Fibroblast of lung (primary cell): ENCODE measurements at regions not wholly inside any gene's neighbourhood (a gene's known extent, or its start where the extent isn't known, plus 50 kb on each side); places are given as distances from the start of the nearest gene placed in this dataset.

Source experiments
- DNase-seq, 2 donors: peaks; one replicate each; pipeline versions ENCODE4 v3.0.0 to v3.0.0-alpha.2; 2010; ENCODE audit warnings: low read depth in 2 of 2
- H2AFZ ChIP-seq: 2 replicates; pipeline ENCODE4 v1.5.1; 2012; ENCODE audit warnings: low read length, control low read depth, inconsistent platforms
- H3K27ac ChIP-seq: 2 replicates; pipeline ENCODE4 v1.5.1; 2011; ENCODE audit warnings: low read length, control low read depth; ENCODE audit not compliant: insufficient read depth
- H3K27me3 ChIP-seq: 2 replicates; pipeline ENCODE4 v1.5.1; 2011; ENCODE audit warnings: mild to moderate bottlenecking, low read length; ENCODE audit not compliant: control insufficient read depth, insufficient read depth
- H3K36me3 ChIP-seq: 2 replicates; pipeline ENCODE4 v1.5.1; 2011; ENCODE audit warnings: low read length; ENCODE audit not compliant: control insufficient read depth, insufficient read depth
- H3K4me1 ChIP-seq: 2 replicates; pipeline ENCODE4 v1.5.1; 2011; ENCODE audit warnings: low read length; ENCODE audit not compliant: control insufficient read depth, insufficient read depth; ENCODE audit errors: extremely low read depth
- H3K4me2 ChIP-seq: 2 replicates; pipeline ENCODE4 v1.5.1; 2011; ENCODE audit warnings: low read length, control low read depth; ENCODE audit not compliant: insufficient read depth; ENCODE audit errors: extremely low read depth
- H3K4me3 ChIP-seq, 4 experiments: fragments of 200-600 bp in 1 of 4; sonication (generic) in 1 of 4; replicated peaks in 1 of 4; 2 replicates each; pipeline ENCODE4 v1.5.1; 2011 to 2016; ENCODE audit warnings: low read length in 4 of 4, low read depth in 3 of 4, mild to moderate bottlenecking in 3 of 4, control low read depth in 2 of 4, inconsistent platforms in 1 of 4, mixed read lengths in 1 of 4; ENCODE audit not compliant: insufficient read depth in 1 of 4; ENCODE audit errors: control extremely low read depth in 1 of 4
- H3K79me2 ChIP-seq: 2 replicates; pipeline ENCODE4 v1.5.1; 2012; ENCODE audit warnings: mild to moderate bottlenecking, low read length, inconsistent platforms; ENCODE audit not compliant: control insufficient read depth, insufficient read depth
- H3K9ac ChIP-seq: 2 replicates; pipeline ENCODE4 v1.5.1; 2011; ENCODE audit warnings: mild to moderate bottlenecking, low read length, control low read depth; ENCODE audit not compliant: insufficient read depth
- H3K9me3 ChIP-seq: 2 replicates; pipeline ENCODE4 v1.5.1; 2012; ENCODE audit warnings: low read depth, low read length; ENCODE audit not compliant: control insufficient read depth, insufficient read depth
- H4K20me1 ChIP-seq: 2 replicates; pipeline ENCODE4 v1.5.1; 2011; ENCODE audit warnings: low read length; ENCODE audit not compliant: control insufficient read depth, insufficient read depth; ENCODE audit errors: extremely low read depth
- CTCF ChIP-seq, 2 donors: IDR thresholded peaks in 1 of 2; conservative IDR thresholded peaks in 1 of 2; 1 replicate in 1 of 2; 2 replicates in 1 of 2; pipeline ENCODE4 v1.5.1; 2011 to 2012; ENCODE audit warnings: low read length in 2 of 2, control low read depth in 1 of 2, inconsistent platforms in 1 of 2, low read depth in 1 of 2, mild to moderate bottlenecking in 1 of 2
- EZH2 ChIP-seq: IDR thresholded peaks from 2 replicates; pipeline ENCODE4 v1.5.1; 2012; ENCODE audit warnings: low read length, control low read depth, mild to moderate bottlenecking; ENCODE audit errors: missing control alignments

GRCh38 chr10:125562737-125563136 is 120.2 kb downstream of the TEX36 start:
- Histone ChIP-seq H3K4me3 (no peak overlapping the region), H3K27ac (no peak overlapping the region)

GRCh38 chr10:125560947-125561346 is 122.0 kb downstream of the TEX36 start:
- H3K27ac ChIP-seq: no peak overlapping the region
- TF ChIP-seq EZH2: no peak
- TF ChIP-seq CTCF (conservative IDR thresholded peaks at IDR 0.05 in 1 of 2, IDR thresholded peaks at IDR 0.05 in 1 of 2; ENCODE audit: low read depth in 1 of 2, low read length in 2 of 2): no peak

More at GRCh38 chr10:125562737-125563136, 120.2 kb downstream of the TEX36 start:
- Histone ChIP-seq H3K79me2 (no peaks in the 10 kb centered on the region), H3K4me1 (no peaks in the 10 kb centered on the region), H3K9me3 (no peaks in the 10 kb centered on the region), H3K27me3 (no peaks in the 10 kb centered on the region), H3K36me3 (no peaks in the 10 kb centered on the region), H3K9ac (no peak overlapping the region), H4K20me1 (no peaks in the 10 kb centered on the region), H2AFZ (no peak overlapping the region), H3K4me2 (no peak overlapping the region)
- no peak for DNase-seq
- TF ChIP-seq EZH2: no peak
- no peak for TF ChIP-seq CTCF (conservative IDR thresholded peaks at IDR 0.05 in 1 of 2, IDR thresholded peaks at IDR 0.05 in 1 of 2; ENCODE audit: low read depth in 1 of 2, low read length in 2 of 2)

GRCh38 chr10:125559210-125559609 is 123.8 kb downstream of the TEX36 start:
- Histone ChIP-seq H3K27ac (no peak overlapping the region), H3K36me3 (no peaks in the 10 kb centered on the region), H3K9ac (no peak overlapping the region), H2AFZ (no peak overlapping the region), H3K4me1 (no peaks in the 10 kb centered on the region), H3K27me3 (no peaks in the 10 kb centered on the region), H3K9me3 (no peaks in the 10 kb centered on the region), H3K4me2 (no peak overlapping the region), H4K20me1 (no peaks in the 10 kb centered on the region), H3K4me3 (no peak overlapping the region), H3K79me2 (no peaks in the 10 kb centered on the region)
- TF ChIP-seq CTCF (conservative IDR thresholded peaks at IDR 0.05 in 1 of 2, IDR thresholded peaks at IDR 0.05 in 1 of 2; ENCODE audit: low read depth in 1 of 2, low read length in 2 of 2) (no peak), EZH2 (no peak)
- no peak for DNase-seq

More at GRCh38 chr10:125560947-125561346, 122.0 kb downstream of the TEX36 start:
- Histone ChIP-seq H3K27me3 (no peaks in the 10 kb centered on the region), H3K9ac (no peak overlapping the region), H3K4me2 (no peak overlapping the region), H3K4me3 (no peak overlapping the region), H3K36me3 (no peaks in the 10 kb centered on the region), H4K20me1 (no peaks in the 10 kb centered on the region), H3K4me1 (no peaks in the 10 kb centered on the region), H3K9me3 (no peaks in the 10 kb centered on the region), H2AFZ (no peak overlapping the region), H3K79me2 (no peaks in the 10 kb centered on the region)
- no peak for DNase-seq
